HG03520 (cell line): ENCODE measurements at regions not wholly inside any gene's neighbourhood (a gene's known extent, or its start where the extent isn't known, plus 50 kb on each side); places are given as distances from the start of the nearest gene placed in this dataset.
"Not testable (repeated sequence)": the region's sequence is repeated elsewhere in the genome, so short reads cannot be mapped to it uniquely, and the experiment has no call there.

Experiments used
- ATAC-seq: cut with Tn5 transposase; IDR thresholded peaks from one replicate; pipeline ENCODE4 v1.9.1; 2021; ENCODE audit warnings: mild to moderate bottlenecking, moderate library complexity; ENCODE audit not compliant: unreplicated experiment

DNA sequence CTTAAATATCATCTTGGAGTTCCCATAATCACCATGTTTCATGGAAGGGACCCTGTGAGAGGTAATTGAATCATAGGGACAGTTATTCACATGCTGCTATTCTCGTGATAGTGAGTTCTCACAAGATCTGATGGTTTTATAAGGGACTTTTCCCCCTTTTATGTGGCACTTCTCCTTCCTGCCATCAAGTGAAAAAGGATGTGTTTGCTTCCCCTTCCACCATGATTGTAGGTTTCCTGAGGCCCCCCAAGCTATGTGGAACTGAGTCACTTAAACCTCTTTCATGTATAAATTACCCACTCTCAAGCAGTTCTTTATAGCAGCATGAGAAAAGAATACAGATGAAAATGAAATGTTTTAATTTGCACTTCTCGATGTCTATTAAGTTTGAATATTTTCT is 112.0 kb downstream of the ZNF648 start:
- no peak for ATAC-seq

DNA sequence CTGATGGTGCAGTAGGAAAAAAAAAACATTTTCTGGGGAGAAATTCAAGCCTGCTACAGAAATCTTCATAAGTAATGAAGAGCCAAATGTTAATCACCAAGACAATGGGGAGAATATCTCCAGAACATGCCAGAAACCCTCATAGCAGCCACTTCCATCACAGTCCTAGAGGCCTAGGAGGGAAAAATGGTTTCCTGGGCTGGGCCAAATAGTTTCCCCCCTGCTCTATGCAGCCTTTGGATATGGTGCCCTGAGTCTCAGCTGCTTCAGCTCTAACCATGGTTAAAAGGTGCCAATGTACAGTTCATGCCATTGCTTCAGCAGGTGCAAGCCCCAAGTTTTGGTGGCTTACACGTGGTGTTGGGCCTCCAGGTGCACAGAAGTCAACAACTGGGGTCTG is 113.1 kb downstream of the ZNF648 start:
- no peak for ATAC-seq

DNA sequence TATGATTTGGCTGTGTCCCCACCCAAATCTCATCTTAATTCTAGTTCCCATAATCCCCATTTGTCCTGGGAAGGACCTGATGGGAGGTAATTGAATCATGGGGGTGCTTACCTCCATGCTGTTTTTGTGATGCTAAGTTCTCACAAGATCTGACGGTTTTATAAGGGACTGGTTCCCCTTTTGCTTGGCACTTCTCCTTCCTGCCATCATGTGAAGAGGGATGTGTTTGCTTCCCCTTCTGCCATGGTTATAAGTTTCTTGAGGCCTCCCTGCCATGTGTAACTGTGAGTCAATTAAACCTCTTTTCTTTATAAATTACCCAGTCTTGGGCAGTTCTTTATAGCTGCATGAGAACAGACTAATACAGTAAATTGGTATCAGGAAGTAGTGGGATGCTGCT is 114.1 kb downstream of the ZNF648 start:
- ATAC-seq = no peak

DNA sequence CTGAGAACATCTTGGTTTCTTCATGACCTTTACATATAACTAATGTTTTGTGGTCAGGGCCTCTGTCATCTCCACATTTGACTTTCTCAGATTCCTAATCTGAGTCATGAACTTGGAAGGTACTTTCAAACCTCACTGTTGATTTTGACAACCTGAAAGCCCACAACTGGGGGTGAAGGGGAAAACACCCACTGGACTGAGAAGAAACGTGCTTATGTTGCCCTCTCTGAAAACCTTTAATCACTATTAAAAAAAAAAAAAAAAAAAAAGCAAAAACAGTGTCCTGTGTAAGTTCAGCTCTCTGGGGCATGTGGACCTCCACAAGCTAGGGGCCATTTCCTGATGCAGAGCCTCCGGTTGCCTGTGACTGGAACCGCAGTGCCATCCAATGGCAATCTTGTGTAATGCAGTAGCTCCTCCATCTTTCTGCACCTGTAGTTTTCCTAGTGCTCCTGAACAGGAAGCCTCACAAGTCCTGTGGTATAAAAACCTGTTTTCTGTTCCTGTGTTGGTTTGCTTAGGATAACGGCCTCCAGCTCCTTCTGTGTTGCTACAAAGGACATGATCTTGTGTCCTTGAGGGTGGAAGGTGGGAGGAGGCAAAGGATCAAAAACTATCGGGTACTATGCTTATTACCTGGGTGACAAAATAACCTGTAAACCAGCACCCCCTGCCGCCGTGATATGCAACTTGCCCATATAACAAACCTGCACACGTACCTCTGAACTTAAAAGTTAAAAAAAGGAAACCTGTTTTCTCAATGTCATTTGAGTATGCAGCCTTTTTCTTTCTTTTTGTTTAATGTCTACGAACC is 124.5 kb downstream of the ZNF648 start:
- peak; percentile 81 for ATAC-seq

DNA sequence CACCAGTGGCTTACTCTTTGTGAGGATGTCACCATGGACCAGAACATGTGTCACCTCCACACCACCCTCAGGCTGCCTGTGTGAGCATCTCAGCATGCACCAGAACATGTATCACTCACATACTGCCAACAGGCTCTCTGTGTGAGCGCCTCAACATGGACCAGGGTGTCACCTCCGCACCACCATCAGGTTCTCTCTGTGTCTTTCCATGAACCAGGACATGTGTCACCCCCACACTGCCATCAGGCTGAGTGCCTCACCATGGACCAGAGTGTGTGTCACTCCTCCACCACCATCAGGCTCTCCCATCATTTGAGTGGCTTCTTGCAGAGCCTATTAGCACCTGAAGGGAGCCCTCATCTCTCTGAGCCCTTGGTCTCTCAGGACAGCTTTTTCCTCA is 125.2 kb downstream of the ZNF648 start:
- peak; percentile 27 for ATAC-seq

DNA sequence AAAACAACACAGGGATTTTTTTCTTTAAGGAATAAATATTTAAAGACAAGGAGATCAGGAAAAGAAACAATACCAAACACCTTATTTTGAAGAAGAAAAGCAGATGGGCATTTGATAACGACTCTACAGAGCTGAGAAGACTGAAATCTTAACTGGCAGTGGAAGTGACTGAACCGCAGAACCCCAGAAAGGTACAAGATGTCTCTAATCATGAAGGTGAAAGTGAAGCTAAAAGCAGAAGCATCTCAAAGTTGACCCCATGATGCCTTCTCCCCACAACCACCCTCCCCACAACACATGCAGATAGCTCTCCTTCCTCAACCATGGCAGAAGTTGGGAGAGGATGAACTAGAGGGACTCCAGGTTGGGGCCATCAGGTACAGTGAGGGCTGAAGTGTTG is 129.6 kb downstream of the ZNF648 start:
- ATAC-seq = no peak

DNA sequence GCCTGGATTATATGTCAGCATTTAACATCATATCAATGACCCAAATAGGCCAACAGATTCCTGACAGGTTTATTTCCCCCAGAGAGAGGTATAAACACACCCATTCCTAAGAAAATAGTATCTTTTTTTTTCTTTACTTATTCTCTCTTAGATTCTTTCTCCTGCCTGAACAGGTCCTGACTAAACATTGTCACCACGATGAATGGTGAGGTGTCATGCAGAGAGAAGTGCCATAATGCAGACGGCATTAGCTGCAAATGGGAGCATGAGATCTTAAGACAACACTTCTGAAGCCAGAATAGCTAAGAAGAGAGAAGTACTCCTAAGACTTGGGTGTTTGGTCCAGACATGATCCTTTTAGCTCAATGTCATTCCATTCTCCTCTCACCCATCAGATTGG is 131.3 kb downstream of the ZNF648 start:
- no peak for ATAC-seq

DNA sequence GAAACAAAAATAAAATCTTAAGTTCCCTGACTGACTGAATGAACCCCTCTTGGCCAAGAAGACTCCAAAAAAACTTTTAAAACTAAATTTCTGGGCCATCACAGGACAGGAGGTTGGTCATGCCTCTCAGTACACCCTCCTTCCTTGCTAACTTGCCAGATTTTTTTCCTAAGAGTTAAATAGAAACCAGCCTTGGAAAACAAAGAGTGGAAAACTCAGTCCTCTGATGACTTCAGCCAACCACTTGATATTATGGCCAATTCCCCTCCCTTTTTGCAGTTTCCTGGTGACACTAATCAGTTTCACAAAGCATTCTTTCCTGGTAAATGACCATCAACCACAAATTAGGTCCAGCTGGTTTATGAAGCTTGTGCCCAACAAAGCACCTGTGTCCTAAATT is 134.8 kb downstream of the ZNF648 start:
- ATAC-seq = no peak

DNA sequence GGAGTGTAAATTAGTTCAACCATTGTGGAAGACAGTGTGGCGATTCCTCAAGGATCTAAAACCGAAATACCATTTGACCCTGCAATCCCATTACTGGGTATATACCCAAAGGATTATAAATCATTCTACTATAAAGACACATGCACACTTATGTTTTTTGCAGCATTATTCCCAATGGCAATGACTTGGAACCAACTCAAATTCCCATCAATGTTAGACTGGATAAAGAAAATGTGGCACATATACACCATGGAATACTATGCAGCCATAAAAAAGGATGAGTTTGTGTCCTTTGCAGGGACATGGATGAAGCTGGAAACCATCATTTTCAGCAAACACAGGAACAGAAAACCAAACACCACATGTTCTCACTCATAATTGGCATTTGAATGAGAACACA is 137.5 kb downstream of the ZNF648 start:
- ATAC-seq = not testable (repeated sequence)

DNA sequence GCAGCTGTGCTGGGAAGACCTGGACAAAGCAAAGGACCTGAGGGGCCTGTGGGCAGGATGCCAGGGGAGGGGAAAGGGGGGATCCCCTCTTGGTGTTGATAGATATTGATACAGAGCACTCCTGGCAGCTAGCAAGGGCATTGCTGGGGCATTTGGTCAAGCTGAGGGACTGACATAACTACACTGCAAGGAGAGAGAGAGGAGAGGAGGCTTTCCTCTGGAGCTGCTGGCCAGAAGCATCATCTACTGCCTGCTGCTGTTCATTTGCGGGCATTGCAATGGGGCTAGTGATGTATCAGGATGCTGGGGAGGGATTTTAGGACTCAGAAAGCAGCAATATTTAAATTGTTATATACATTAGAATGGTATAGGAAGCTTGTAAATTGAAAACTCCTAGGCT is 142.0 kb downstream of the ZNF648 start:
- ATAC-seq = no peak

DNA sequence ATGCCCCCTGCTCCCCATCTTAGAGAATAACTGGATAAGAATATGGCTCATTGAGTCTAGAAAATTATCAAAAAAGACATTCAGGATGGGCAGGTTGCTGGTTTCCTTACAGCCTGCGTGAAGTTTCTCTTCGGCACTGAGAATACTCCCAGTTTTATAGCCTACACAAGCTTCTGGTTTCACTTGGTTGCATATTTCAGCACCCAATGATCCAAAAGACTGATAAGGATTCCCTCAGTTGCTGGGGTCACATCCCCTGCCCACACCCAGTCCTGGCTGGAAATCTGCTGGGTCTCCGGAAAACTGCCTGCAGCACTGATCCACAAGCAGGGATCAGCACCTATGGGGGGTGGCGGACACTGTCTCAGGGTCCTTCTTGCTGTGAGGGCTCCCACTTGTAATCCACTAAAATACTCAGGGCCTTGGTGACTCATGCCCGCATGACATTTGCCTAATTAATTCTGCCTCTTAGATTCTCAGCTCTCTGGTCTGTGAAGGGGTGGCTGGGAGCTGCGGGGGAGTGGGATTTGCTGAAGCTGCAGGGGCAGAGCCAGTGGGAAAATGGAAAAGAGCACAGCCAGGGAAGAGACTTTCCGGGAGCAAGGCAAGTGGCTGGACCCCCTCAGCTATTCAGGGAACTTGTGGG is 142.5 kb downstream of the ZNF648 start:
- ATAC-seq = no peak

DNA sequence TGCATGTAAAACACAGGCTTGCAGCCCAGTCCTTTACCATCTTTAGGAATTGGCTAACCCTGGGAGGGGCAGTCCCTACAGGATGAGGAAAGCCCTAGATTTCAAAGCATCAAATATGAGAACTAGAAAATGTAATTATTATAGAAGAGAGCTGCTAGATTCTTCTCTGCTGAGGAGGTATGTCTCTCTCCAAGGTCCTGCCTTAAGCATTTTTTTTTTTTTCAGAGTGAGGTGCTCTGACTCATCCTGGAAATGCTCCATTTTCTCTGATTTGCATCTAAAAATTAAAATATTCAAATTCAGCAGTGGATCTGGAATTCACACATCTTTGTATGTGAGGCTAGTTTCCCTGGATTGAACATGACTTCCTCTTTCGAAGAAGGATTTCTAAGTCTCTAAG is 149.8 kb downstream of the ZNF648 start:
- no peak for ATAC-seq

DNA sequence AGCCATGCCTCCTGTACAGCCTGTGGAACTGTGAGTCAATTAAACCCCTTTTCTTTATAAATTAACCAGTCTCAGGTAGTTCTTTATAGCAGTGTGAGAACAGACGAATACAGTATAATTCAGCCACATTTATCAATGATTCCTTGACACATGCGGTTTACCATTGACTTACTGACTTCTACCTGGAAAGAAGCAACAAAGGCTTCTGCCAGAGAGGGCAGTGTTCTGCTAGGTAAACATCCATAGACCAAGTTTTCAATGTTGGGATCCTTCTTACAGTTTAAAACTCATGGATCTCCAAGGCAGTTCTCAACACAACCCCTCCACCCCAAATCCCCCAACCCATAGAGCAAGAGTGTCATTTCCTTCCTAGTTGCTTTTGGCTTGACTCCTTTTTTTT is 150.6 kb downstream of the ZNF648 start:
- no peak for ATAC-seq

DNA sequence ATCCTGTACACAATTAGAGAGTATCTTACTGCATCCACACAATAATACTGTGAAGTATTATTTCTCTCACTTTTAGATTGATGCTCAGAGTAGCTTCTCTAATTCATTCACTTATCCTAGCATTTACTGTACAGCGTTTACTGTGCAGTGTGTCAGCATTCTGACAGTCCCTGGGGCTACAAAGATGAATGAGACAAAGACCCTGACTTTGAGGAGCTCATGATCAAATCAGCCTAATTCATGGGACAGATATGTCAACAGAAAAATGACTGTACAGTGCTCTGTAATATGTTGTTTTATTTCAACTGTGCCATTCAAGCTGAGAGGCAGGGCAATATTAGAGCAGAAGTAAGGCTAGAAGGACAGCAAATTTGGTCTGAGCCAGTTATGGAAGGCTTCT is 152.5 kb downstream of the ZNF648 start:
- no peak for ATAC-seq

DNA sequence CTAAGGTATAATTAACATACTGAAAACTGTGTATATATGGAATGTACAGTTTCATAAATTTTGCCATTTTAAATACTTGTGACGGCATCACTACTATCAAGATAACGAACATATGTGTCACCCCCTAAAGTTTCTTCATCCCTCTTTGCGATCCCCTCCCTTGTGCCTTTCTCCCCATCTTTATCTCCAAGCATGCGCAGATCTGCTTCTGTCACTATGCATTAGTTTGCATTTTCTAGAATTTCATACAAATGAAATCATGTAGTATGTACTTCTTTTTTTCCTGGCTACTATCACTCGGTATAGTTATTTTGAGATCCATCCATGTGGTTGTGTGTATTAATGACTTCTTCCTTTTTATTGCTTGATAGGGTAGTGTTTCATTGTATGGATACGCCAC is 154.9 kb downstream of the ZNF648 start:
- no peak for ATAC-seq

DNA sequence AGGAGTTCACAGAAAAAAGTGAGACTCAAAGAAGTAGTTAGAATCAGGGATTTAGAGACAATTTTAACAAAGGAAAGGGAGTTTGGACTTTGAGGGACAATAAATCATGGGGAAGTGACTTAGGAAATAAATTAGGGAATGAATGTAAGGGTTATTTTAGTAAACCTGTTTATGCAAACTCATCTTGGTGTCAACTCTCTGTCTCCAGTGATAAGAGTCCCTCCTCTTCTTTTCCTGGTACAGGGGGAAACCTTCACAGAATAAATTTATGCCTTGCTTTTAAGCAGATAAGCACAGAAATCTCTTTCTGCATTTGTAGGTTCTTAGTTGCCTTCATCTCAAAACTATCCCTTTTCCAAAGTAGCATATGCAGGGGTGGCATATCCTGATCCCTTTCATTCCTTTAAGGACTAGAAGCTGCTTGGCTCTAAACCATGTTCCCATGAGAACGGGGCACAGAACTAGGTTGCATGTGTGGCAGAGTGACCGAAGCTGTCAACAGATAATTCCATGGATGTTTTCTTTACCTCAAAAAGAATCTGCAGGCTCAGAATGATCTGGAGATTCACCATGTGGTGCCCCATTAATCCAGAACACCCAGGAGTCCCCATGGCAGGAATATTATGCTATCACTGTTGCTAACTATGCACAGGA is 155.4 kb downstream of the ZNF648 start:
- ATAC-seq = no peak

DNA sequence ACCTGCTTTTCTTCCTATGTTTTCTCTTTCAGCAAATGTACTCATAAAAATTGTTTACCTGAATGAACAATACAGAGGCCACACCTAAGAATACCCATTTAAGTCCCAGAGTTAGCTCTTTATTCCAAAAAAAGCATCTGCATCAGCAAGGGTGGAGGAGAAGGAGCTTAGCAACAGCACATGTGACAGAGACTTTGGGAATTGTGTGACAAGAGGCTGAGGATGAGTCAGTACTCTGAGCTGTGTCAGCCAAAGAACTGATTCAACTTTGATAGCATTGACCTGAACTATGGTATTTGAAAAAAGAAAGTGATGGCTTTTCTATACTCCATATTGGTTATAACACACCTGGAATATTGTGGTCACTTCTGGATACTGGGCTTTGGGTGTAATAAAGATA is 162.7 kb downstream of the ZNF648 start:
- no peak for ATAC-seq

DNA sequence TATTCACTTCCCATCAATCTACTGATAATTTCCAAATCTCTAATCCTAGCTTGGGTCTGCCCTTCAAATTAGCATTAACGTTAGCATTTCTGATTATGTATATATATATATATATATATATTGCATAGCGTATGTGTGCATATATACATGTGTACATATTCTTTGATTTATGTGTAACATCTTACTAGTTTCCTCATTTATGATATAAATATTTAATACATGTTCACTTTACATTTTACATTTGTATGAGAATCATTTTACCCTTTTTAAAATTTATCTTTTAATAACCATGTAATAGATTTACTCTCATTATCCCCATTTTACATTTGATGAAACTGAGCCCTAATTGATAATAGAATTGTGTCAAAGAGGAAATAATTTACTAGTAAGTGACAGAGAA is 164.7 kb downstream of the ZNF648 start:
- ATAC-seq = no peak

DNA sequence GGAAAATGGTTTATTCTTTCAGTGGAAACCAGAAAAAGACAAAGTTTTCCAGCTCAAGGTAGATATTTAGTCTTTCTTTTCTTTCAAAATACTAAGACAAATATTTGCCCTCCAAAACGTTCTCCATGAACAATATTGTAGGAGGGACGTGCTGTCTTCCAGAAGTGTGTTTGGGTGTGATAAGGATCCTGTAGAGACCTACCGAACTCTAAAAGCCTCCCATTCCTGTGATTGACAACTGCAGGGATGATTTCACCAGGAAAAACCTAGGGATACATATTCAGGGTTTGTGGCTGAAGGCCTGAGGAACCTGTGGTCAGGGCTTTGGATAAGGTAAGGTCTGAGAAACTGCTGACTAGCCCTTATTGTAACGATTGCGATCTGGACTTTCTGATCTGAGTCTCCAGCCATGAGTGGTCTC is 167.1 kb downstream of the ZNF648 start:
- ATAC-seq = no peak

DNA sequence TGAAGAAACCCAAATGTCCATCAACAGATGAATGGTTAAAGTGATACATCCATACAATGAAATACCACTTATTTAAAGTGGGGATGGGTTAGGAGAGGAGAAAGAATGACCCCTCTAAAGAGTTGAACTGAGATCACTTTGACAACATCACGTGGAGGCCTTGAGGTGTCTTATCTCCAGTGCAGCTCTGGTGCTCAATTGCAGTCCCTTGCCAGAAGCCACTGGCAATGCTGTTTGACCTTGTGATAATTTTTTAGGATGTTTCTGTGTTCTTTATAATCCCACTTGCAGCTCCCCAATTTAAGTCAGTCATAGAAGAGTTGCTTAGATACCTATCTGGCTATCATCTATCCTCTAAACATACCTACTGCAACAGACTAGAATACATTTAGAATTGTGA is 167.6 kb downstream of the ZNF648 start:
- ATAC-seq = no peak

DNA sequence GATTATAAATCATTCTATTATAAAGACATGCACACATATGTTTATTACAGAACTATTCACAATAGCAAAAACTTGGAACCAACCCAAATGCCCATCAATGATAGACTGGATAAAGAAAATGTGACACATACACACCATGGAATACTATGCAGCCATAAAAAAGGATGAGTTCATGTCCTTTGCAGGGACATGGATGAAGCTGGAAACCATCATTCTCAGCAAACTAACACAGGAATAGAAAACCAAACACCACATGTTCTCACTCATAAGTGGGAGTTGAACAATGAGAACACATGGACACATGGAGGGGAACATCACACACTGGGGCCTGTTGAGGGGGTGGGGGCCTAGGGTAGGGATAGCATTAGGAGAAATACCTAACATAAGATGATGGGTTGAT is 168.4 kb downstream of the ZNF648 start:
- not testable (repeated sequence) for ATAC-seq

DNA sequence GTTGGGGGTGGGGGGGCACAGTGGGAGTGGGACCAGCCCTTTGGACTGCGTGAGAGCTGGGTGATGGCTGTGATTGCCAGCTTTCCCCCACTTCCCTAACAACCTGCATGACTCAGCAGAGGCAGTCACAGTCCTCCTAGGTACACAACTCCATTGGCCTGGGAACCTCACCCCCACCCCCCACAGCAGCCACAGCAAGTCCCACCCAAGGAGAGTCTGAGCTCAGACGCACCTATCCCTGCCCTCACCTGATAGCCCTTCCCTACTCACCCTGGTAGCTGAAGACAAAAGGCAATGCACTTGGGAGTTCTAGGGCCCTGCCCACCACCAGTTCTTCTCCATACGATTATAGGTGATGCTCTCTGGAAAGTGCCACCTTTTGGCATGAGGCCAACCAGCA is 188.9 kb downstream of the ZNF648 start:
- ATAC-seq = no peak
